ENCODE measurements at regions not wholly inside any gene's neighbourhood (a gene's known extent, or its start where the extent isn't known, plus 50 kb on each side); places are given as distances from the start of the nearest gene placed in this dataset.

- no peak for TF ChIP-seq NFYA (IDR thresholded peaks at IDR 0.05; ENCODE audit: borderline replicate concordance, low read depth, low read length)
Measured at GRCh38 chr2:239597216-239597615, 196.4 kb upstream of the HDAC4 start (continued).

DNA sequence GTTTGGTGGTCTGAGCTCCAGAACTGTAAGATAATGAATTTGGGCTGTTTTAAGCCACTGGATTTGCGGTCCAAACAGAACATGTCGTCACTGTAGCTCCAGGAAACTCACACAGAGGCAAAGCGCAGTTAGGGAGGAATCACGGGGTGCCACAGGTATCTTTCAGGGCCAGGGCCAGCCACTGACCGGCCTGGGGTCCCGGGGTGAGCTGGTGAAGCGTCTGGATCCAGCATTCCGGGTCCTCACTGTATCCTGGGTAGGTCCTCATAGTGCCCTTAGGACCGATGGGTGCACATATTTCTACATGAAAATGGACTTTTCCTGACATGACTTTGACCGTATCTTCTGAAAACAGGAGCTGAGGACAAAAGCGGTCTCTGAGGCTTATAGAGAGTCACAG, 196.0 kb upstream of the HDAC4 start:
- H3K9me3 ChIP-seq (replicated peaks; ENCODE audit: control insufficient read depth, insufficient read depth, low read length), result peaks cover 5% of the 10 kb centered on the region; the same call in 1 of the 3 replicates
- H2AFZ ChIP-seq (ENCODE audit: control insufficient read depth, low read depth, low read length), result no peak overlapping the region
- 26% methylated on average over 11 of the region's 11 CpGs for WGBS (ENCODE audit: insufficient coverage, insufficient replicate concordance, low lambda C conversion rate, missing lambda C conversion rate)
- H3K36me3 ChIP-seq (ENCODE audit: control insufficient read depth in 2 of 2, insufficient read depth in 2 of 2, low read length in 1 of 2), result no peaks in the 10 kb centered on the region
- H3K27ac ChIP-seq (ENCODE audit: control insufficient read depth, insufficient read depth), result no peak overlapping the region
- TF ChIP-seq GATAD2B (conservative IDR thresholded peaks at IDR 0.05; ENCODE audit: low read depth), result no peak
- TF ChIP-seq POLR2A (IDR thresholded peaks at IDR 0.05; ENCODE audit: low read depth, low read length), result no peak
- TF ChIP-seq, protein P1, sequence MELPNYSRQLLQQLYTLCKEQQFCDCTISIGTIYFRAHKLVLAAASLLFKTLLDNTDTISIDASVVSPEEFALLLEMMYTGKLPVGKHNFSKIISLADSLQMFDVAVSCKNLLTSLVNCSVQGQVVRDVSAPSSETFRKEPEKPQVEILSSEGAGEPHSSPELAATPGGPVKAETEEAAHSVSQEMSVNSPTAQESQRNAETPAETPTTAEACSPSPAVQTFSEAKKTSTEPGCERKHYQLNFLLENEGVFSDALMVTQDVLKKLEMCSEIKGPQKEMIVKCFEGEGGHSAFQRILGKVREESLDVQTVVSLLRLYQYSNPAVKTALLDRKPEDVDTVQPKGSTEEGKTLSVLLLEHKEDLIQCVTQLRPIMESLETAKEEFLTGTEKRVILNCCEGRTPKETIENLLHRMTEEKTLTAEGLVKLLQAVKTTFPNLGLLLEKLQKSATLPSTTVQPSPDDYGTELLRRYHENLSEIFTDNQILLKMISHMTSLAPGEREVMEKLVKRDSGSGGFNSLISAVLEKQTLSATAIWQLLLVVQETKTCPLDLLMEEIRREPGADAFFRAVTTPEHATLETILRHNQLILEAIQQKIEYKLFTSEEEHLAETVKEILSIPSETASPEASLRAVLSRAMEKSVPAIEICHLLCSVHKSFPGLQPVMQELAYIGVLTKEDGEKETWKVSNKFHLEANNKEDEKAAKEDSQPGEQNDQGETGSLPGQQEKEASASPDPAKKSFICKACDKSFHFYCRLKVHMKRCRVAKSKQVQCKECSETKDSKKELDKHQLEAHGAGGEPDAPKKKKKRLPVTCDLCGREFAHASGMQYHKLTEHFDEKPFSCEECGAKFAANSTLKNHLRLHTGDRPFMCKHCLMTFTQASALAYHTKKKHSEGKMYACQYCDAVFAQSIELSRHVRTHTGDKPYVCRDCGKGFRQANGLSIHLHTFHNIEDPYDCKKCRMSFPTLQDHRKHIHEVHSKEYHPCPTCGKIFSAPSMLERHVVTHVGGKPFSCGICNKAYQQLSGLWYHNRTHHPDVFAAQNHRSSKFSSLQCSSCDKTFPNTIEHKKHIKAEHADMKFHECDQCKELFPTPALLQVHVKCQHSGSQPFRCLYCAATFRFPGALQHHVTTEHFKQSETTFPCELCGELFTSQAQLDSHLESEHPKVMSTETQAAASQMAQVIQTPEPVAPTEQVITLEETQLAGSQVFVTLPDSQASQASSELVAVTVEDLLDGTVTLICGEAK (IDR thresholded peaks at IDR 0.05; ENCODE audit: borderline replicate concordance), result no peak
- TF ChIP-seq YBX1 (IDR thresholded peaks at IDR 0.05), result no peak
- TF ChIP-seq NFXL1 (IDR thresholded peaks at IDR 0.05; ENCODE audit: borderline replicate concordance), result no peak
- TF ChIP-seq NFYA (IDR thresholded peaks at IDR 0.05; ENCODE audit: borderline replicate concordance, low read depth, low read length), result no peak
- no peak for TF ChIP-seq CBX5 (IDR thresholded peaks at IDR 0.05; ENCODE audit: low read depth)
- no peak for TF ChIP-seq ATF7 (IDR thresholded peaks at IDR 0.05; ENCODE audit: low read depth)
- TF ChIP-seq, protein P2, sequence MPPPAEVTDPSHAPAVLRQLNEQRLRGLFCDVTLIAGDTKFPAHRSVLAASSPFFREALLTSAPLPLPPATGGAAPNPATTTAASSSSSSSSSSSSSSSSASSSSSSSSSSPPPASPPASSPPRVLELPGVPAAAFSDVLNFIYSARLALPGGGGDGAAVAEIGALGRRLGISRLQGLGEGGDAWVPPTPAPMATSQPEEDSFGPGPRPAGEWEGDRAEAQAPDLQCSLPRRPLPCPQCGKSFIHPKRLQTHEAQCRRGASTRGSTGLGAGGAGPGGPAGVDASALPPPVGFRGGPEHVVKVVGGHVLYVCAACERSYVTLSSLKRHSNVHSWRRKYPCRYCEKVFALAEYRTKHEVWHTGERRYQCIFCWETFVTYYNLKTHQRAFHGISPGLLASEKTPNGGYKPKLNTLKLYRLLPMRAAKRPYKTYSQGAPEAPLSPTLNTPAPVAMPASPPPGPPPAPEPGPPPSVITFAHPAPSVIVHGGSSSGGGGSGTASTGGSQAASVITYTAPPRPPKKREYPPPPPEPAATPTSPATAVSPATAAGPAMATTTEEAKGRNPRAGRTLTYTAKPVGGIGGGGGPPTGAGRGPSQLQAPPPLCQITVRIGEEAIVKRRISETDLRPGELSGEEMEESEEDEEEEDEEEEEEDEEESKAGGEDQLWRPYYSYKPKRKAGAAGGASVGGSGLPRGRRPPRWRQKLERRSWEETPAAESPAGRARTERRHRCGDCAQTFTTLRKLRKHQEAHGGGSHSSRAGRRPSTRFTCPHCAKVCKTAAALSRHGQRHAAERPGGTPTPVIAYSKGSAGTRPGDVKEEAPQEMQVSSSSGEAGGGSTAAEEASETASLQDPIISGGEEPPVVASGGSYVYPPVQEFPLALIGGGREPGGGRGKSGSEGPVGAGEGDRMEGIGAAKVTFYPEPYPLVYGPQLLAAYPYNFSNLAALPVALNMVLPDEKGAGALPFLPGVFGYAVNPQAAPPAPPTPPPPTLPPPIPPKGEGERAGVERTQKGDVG (CRISPR knock-in tag; IDR thresholded peaks at IDR 0.05), result no peak
- TF ChIP-seq TCF3 (IDR thresholded peaks at IDR 0.05; ENCODE audit: borderline replicate concordance, insufficient read depth, low read depth, low read length), result no peak
- no peak for TF ChIP-seq ETV6 (conservative IDR thresholded peaks at IDR 0.05 in 1 of 2, IDR thresholded peaks at IDR 0.05 in 1 of 2; ENCODE audit: borderline replicate concordance in 1 of 2, low read depth in 1 of 2)
- no peak for TF ChIP-seq SMC3 (IDR thresholded peaks at IDR 0.05; ENCODE audit: borderline replicate concordance, low read length)
- no peak for TF ChIP-seq SIN3A (IDR thresholded peaks at IDR 0.05; ENCODE audit: low read depth, low read length)
- no peak for TF ChIP-seq SMAD5 (IDR thresholded peaks at IDR 0.05; ENCODE audit: low read depth)
- TF ChIP-seq SRF (IDR thresholded peaks at IDR 0.05; ENCODE audit: low read depth in 2 of 2, low read length in 2 of 2), result no peak
- H4K20me1 ChIP-seq (ENCODE audit: control insufficient read depth, insufficient read depth), result no peaks in the 10 kb centered on the region
- FAIRE-seq (no peak), DNase-seq (ENCODE audit: low read depth, low spot score) (no peak), ATAC-seq (no peak)
- no TSS peak for BruUV-seq (replicated peaks)
- no peaks in the 10 kb centered on the region for H3K27me3 ChIP-seq (replicated peaks in 1 of 2; ENCODE audit: control insufficient read depth in 2 of 2, insufficient read depth in 2 of 2, low read length in 1 of 2)
- ChIA-PET POLR2A (no interaction called here), SMC1A (ENCODE audit: uncharacterized antibody, unreplicated experiment) (no interaction called here), CTCF (no interaction called here), RAD21 (ENCODE audit: unreplicated experiment) (no interaction called here)
- H3K79me2 ChIP-seq (ENCODE audit: control insufficient read depth, insufficient read depth, low read length), result no peaks in the 10 kb centered on the region
- no peaks in the 10 kb centered on the region for H3K4me1 ChIP-seq (ENCODE audit: control insufficient read depth, insufficient read depth, low read length)
- intact Hi-C loops (cut with micrococcal nuclease; ENCODE audit: unreplicated experiment) (no loop called here), in situ Hi-C loops (cut with MboI) (no loop called here)
- H3K9ac ChIP-seq (ENCODE audit: control insufficient read depth, insufficient read depth, low read length), result no peak overlapping the region
- no peak overlapping the region for H3K4me3 ChIP-seq
- H3K4me2 ChIP-seq (ENCODE audit: control insufficient read depth, insufficient read depth), result no peak overlapping the region

Measured in GM12878 (cell line).